SH-SY5Y (cell line): ENCODE measurements at regions not wholly inside any gene's neighbourhood (a gene's known extent, or its start where the extent isn't known, plus 50 kb on each side); places are given as distances from the start of the nearest gene placed in this dataset.

Experiments used
- GATA2 ChIP-seq: IDR thresholded peaks from 2 replicates; pipeline ENCODE4 v1.6.1; 2011; ENCODE audit warnings: mild to moderate bottlenecking, low read depth, low read length
- GATA3 ChIP-seq: IDR thresholded peaks from 2 replicates; pipeline ENCODE4 v1.6.1; 2011; ENCODE audit warnings: low read depth, mild to moderate bottlenecking, low read length, moderate library complexity

GRCh38 chr12:111130336-111130735 is 210.0 kb upstream of the MYL2 start:
- no peak for TF ChIP-seq GATA2
- no peak for TF ChIP-seq GATA3
